OCI-LY3 (cell line): ENCODE measurements at regions not wholly inside any gene's neighbourhood (a gene's known extent, or its start where the extent isn't known, plus 50 kb on each side); places are given as distances from the start of the nearest gene placed in this dataset.

ENCODE experiments used
- H2AFZ ChIP-seq: fragments of 200-600, 300-600 bp; shearing (Covaris generic); 2 replicates; pipeline ENCODE4 v1.6.0; 2014; ENCODE audit warnings: antibody characterized with exemption, low read depth, low read length
- H3K27ac ChIP-seq: fragments of 200-600, 300-600 bp; sonication (generic); 2 replicates; pipeline ENCODE4 v1.5.1; 2014; ENCODE audit warnings: mild to moderate bottlenecking, low read length, moderate library complexity, mixed read lengths
- H3K27me3 ChIP-seq: fragments of 200-600, 300-600 bp; sonication (generic); 2 replicates; pipeline ENCODE4 v1.6.1; 2014; ENCODE audit warnings: low read depth, low read length, mixed read lengths
- H3K36me3 ChIP-seq: fragments of 200-600, 300-600 bp; sonication (generic); replicated peaks from 2 replicates; pipeline ENCODE3; 2014; ENCODE audit warnings: low read depth, low read length, mixed read lengths
- H3K4me1 ChIP-seq: fragments of 300-600, 200-600 bp; sonication (generic); 2 replicates; pipeline ENCODE4 v1.6.1; 2014; ENCODE audit warnings: low read length, mixed read lengths
- H3K4me2 ChIP-seq: fragments of 200-600, 300-600 bp; sonication (generic); 2 replicates; pipeline ENCODE4 v1.6.1; 2014; ENCODE audit warnings: low read length, mixed read lengths
- H3K4me3 ChIP-seq: fragments of 300-600, 200-600 bp; sonication (generic); 2 replicates; pipeline ENCODE4 v1.5.1; 2014; ENCODE audit warnings: antibody characterized with exemption, mild to moderate bottlenecking, low read length, moderate library complexity
- H3K79me2 ChIP-seq: fragments of 300-600, 200-600 bp; shearing (Covaris generic); 2 replicates; pipeline ENCODE4 v1.6.1; 2014; ENCODE audit warnings: mild to moderate bottlenecking, low read length, mixed read lengths
- H3K9ac ChIP-seq: fragments of 300-600, 200-600 bp; shearing (Covaris generic); 2 replicates; pipeline ENCODE4 v1.6.0; 2014; ENCODE audit warnings: mild to moderate bottlenecking, low read length, moderate library complexity
- H3K9me3 ChIP-seq: fragments of 200-600, 300-600 bp; shearing (Covaris generic); 2 replicates; pipeline ENCODE4 v1.6.1; 2014; ENCODE audit warnings: low read length, mixed read lengths; ENCODE audit not compliant: insufficient read depth
- H4K20me1 ChIP-seq: fragments of 200-600, 300-600 bp; sonication (generic); 2 replicates; pipeline ENCODE4 v1.6.1; 2016; ENCODE audit warnings: low read length, mixed read lengths; ENCODE audit not compliant: insufficient read depth
- CTCF ChIP-seq: fragments of 200-600, 300-600 bp; sonication (generic); IDR thresholded peaks from 2 replicates; pipeline ENCODE4 v1.5.1; 2014; ENCODE audit warnings: antibody characterized with exemption, low read length, low read depth
- EZH2phosphoT487 ChIP-seq: fragments of 200-600 bp; shearing (Covaris generic); IDR thresholded peaks from 2 replicates; pipeline ENCODE4 v1.6.1; 2018; ENCODE audit warnings: antibody characterized with exemption, mixed run types, low read depth

- H2AFZ ChIP-seq = no peak overlapping the region
- H3K9me3 ChIP-seq = no peaks in the 10 kb centered on the region
- TF ChIP-seq CTCF = no peak
- no peak for TF ChIP-seq EZH2phosphoT487
- no peak overlapping the region for H3K9ac ChIP-seq
- no peaks in the 10 kb centered on the region for H4K20me1 ChIP-seq
- no peak overlapping the region for H3K4me3 ChIP-seq
- H3K27me3 ChIP-seq = peaks cover 54% of the 10 kb centered on the region
- H3K4me2 ChIP-seq = no peak overlapping the region
- H3K36me3 ChIP-seq = no peaks in the 10 kb centered on the region
- no peak overlapping the region for H3K27ac ChIP-seq
- no peaks in the 10 kb centered on the region for H3K4me1 ChIP-seq
- no peaks in the 10 kb centered on the region for H3K79me2 ChIP-seq
Observed at GRCh38 chr6:40888456-40888990, 150.5 kb downstream of the UNC5CL start.

- no peak for TF ChIP-seq CTCF
- no peak for TF ChIP-seq EZH2phosphoT487
- Histone ChIP-seq H2AFZ (no peak overlapping the region), H3K79me2 (no peaks in the 10 kb centered on the region), H3K36me3 (no peaks in the 10 kb centered on the region), H4K20me1 (no peaks in the 10 kb centered on the region), H3K4me3 (no peak overlapping the region), H3K9me3 (no peaks in the 10 kb centered on the region), H3K4me2 (no peak overlapping the region), H3K4me1 (no peaks in the 10 kb centered on the region), H3K27ac (no peak overlapping the region), H3K9ac (no peak overlapping the region), H3K27me3 (peaks cover 59% of the 10 kb centered on the region)
Observed at GRCh38 chr6:40887792-40888340, 151.2 kb downstream of the UNC5CL start.

GRCh38 chr6:40887079-40887791, 151.8 kb downstream of the UNC5CL start:
- no peaks in the 10 kb centered on the region for H3K79me2 ChIP-seq
- H3K4me3 ChIP-seq = no peak overlapping the region
- H3K4me2 ChIP-seq = no peak overlapping the region
- no peak overlapping the region for H3K9ac ChIP-seq
- H3K9me3 ChIP-seq = no peaks in the 10 kb centered on the region
- no peaks in the 10 kb centered on the region for H4K20me1 ChIP-seq
- H3K27ac ChIP-seq = no peak overlapping the region
- H2AFZ ChIP-seq = no peak overlapping the region
- TF ChIP-seq EZH2phosphoT487 (no peak), CTCF (no peak)
- peaks cover 64% of the 10 kb centered on the region for H3K27me3 ChIP-seq
- no peaks in the 10 kb centered on the region for H3K4me1 ChIP-seq
- no peaks in the 10 kb centered on the region for H3K36me3 ChIP-seq

GRCh38 chr6:40885139-40885774, 153.8 kb downstream of the UNC5CL start:
- H3K4me1 ChIP-seq = no peaks in the 10 kb centered on the region
- H3K9ac ChIP-seq = no peak overlapping the region
- no peak overlapping the region for H3K4me2 ChIP-seq

More at GRCh38 chr6:40885139-40885774, 153.8 kb downstream of the UNC5CL start:
- no peak overlapping the region for H2AFZ ChIP-seq
- no peaks in the 10 kb centered on the region for H4K20me1 ChIP-seq
- no peaks in the 10 kb centered on the region for H3K79me2 ChIP-seq
- H3K36me3 ChIP-seq = no peaks in the 10 kb centered on the region
- peaks cover 58% of the 10 kb centered on the region for H3K27me3 ChIP-seq
- H3K27ac ChIP-seq = no peak overlapping the region
- H3K4me3 ChIP-seq = no peak overlapping the region
- H3K9me3 ChIP-seq = no peaks in the 10 kb centered on the region
- TF ChIP-seq CTCF = no peak
- TF ChIP-seq EZH2phosphoT487 = no peak
